RWPE1 (cell line): ENCODE measurements at regions not wholly inside any gene's neighbourhood (a gene's known extent, or its start where the extent isn't known, plus 50 kb on each side); places are given as distances from the start of the nearest gene placed in this dataset.

ENCODE experiments used
- CTCF ChIA-PET: fragments of 350-600 bp; sonication (Branson Sonifier 250); formaldehyde crosslinking; extraction: SDS; loops from one replicate; lab custom pipeline; 2021; lab: Yijun Ruan, JAX
- POLR2A ChIA-PET: fragments of 400-600 bp; formaldehyde crosslinking; extraction: SDS; loops from one replicate; lab custom pipeline; 2020; ENCODE audit warnings: antibody characterized with exemption; ENCODE audit not compliant: low non-redundant PET; lab: Yijun Ruan, JAX
- DNase-seq: peaks from one replicate; pipeline ENCODE4 v3.0.0; 2012; ENCODE audit warnings: low spot score
- H3K27ac ChIP-seq: fragments of 450-650 bp; 2 replicates; pipeline ENCODE4 v1.5.1; 2017
- TF ChIP-seq, protein P1 (sequence below): fragments of 450-650 bp; conservative IDR thresholded peaks from 2 replicates; pipeline ENCODE4 v1.5.1; 2017; ENCODE audit warnings: low read depth, mild to moderate bottlenecking

DNA sequence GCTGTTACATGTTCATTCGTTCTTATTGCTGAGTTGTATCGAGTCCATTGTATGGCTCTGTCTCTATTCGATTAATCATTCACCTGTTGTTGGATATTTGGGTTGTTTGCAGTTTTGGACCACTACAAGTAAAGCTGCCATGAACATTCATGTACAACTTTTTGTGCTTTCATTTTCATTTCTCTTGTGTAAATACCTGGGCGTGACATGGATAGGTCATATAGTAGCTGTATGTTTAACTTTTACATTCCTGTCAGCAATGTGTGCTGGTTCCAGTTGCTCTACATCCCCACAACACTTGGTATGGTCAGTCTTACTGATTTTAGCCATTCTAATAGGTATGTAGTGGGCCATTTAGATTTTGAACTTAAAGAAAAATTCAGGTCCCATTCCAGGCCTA lies 194.2 kb upstream of the PLET1 start:
- ChIA-PET POLR2A (no interaction called here), CTCF (interaction anchor here (1.2 kb wide), 1 partner anchor 9 kb away, joined by 4 read pairs; no protein-coding TSS in a partner anchor)
- TF ChIP-seq, protein P1, sequence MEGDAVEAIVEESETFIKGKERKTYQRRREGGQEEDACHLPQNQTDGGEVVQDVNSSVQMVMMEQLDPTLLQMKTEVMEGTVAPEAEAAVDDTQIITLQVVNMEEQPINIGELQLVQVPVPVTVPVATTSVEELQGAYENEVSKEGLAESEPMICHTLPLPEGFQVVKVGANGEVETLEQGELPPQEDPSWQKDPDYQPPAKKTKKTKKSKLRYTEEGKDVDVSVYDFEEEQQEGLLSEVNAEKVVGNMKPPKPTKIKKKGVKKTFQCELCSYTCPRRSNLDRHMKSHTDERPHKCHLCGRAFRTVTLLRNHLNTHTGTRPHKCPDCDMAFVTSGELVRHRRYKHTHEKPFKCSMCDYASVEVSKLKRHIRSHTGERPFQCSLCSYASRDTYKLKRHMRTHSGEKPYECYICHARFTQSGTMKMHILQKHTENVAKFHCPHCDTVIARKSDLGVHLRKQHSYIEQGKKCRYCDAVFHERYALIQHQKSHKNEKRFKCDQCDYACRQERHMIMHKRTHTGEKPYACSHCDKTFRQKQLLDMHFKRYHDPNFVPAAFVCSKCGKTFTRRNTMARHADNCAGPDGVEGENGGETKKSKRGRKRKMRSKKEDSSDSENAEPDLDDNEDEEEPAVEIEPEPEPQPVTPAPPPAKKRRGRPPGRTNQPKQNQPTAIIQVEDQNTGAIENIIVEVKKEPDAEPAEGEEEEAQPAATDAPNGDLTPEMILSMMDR = no peak
- DNase-seq = no peak
- no peak overlapping the region for H3K27ac ChIP-seq

DNA sequence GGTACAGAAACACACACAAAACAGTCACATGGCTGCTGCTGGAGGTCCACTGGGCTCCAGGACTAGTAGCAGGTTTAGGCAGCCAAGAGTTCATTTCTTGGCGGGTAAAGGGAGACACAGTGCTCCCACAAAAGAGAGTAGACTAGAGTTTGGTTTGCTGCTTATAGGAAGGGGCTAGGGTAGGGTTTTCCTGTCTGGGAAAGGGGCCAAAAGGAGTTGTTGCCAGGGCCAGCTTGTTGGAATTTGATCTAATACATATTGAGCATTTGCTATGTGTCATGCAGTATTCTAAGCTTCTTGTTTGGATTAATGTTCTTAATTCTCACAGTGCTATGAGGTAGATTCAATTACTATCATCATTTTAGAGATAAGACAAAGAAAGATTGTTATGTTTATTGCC lies 195.1 kb upstream of the PLET1 start:
- no peak overlapping the region for H3K27ac ChIP-seq
- TF ChIP-seq, protein P1 = no peak
- ChIA-PET CTCF (interaction anchor here (0.6 kb wide), 1 partner anchor 1729 kb away, joined by 3 read pairs; no protein-coding TSS in a partner anchor), POLR2A (no interaction called here)
- no peak for DNase-seq

DNA sequence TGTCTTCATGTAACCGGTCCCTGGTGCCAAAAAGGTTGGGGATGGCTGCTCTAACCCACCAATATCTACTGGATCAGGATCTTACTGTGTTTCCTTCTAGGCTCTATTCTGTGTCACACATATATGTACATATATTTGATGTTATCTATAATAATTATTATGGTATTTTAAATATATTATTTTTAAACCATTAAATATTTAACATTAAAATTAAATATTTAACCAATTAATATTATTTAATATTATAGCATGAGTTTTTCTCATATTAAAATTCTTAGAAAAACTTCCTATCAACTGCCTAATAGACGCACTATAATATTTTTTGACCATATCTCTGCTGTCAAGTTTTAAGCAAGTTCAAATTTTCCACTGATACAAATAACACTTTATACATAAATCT lies 196.9 kb upstream of the PLET1 start:
- ChIA-PET CTCF (no interaction called here), POLR2A (no interaction called here)
- TF ChIP-seq, protein P1 = no peak
- no peak for DNase-seq
- H3K27ac ChIP-seq = no peak overlapping the region

DNA sequence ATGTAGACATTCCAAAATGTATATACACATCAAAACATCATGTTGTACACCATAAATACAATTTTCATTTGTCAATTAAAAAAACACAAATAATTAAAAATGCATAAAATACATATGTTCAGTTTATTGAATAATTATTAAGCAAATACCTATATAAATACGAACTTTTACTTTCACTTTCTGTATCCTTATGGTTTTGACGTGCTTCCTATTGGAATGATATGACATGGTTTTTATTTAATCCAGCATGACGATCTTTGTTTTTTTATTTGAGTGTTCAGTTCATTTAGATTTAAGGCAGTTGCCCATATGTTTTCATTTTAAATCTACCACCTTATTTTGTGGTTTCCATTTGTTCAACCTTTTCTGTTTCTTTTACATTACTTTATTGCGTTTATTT lies 198.3 kb upstream of the PLET1 start:
- ChIA-PET CTCF (interaction anchor here (0.6 kb wide), 1 partner anchor 639 kb away, joined by 3 read pairs; no protein-coding TSS in a partner anchor), POLR2A (no interaction called here)
- TF ChIP-seq, protein P1 = no peak
- no peak overlapping the region for H3K27ac ChIP-seq
- no peak for DNase-seq

DNA sequence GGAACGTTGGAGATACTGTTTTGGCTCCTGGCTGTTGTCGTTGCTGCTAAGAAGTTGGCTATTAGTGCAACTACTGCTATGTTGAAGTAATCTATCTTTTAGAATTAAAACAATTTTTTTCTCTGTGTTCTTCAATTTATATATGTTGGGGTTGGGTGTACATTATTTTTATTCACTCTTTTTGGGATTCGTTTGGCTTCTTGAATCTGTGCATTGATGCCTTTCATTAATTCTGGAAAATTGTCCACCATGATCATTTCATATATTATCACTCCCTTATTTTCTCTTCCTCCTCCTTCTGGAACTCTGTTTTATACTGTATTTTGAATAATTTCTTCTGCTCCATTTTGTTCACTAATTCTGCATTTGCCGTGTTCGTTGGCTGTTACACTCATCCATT lies 199.5 kb upstream of the PLET1 start:
- no peak for DNase-seq
- no peak overlapping the region for H3K27ac ChIP-seq
- POLR2A ChIA-PET = no interaction called here
- TF ChIP-seq, protein P1 = no peak
- CTCF ChIA-PET = no interaction called here

DNA sequence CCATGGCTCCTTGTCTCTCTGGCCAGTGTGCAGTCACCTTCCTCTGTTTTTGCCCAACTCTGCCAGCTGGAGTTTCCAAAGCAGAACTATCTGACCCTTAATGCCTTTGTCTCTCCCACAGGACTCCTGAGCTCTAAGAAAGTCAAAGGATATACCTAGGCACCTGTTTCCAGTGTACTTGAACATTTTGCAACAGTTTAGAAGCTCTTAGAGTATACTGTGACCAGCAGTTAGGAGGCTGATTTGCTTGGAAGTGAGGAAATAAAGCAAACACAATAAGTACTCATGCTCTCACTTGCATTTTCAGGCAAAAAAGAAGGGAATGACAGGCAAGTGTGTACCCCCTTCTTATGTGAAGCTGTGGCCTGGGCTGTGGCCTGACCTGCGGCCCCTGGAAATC lies 204.3 kb upstream of the PLET1 start:
- POLR2A ChIA-PET = no interaction called here
- H3K27ac ChIP-seq = no peak overlapping the region
- CTCF ChIA-PET = no interaction called here
- DNase-seq = no peak
- TF ChIP-seq, protein P1 = no peak
